H1 (cell line): ENCODE measurements at regions not wholly inside any gene's neighbourhood (a gene's known extent, or its start where the extent isn't known, plus 50 kb on each side); places are given as distances from the start of the nearest gene placed in this dataset.

Experiments
- CTCF ChIA-PET: fragments of 300-600 bp; sonication (Branson Sonifier 250); formaldehyde crosslinking; loops from one replicate; lab custom pipeline; 2021; ENCODE audit not compliant: partially characterized antibody; lab: Charles Lee
- POLR2A ChIA-PET: fragments of 300-600 bp; sonication (Branson Sonifier 250); formaldehyde crosslinking; loops from one replicate; lab custom pipeline; 2021; ENCODE audit warnings: inconsistent platforms; ENCODE audit not compliant: partially characterized antibody; lab: Charles Lee
- DNase-seq, 2 experiments: peaks; one replicate each; pipeline versions ENCODE4 v3.0.0 to v3.0.0-alpha.2; 2010 to 2022; ENCODE audit warnings: low spot score in 2 of 2, low read depth in 1 of 2, mixed read lengths in 1 of 2
- FAIRE-seq: peaks from 2 replicates; lab custom pipeline; 2011; peaks lifted over from hg19 to GRCh38; lab: Jason Lieb, UNC
- H2AFZ ChIP-seq: 2 replicates; pipeline ENCODE4 v1.8.1; 2012; ENCODE audit warnings: low read length, inconsistent platforms
- H2AK5ac ChIP-seq: 2 replicates; pipeline ENCODE4 v1.6.1; 2013; ENCODE audit warnings: low read depth, low read length
- H2BK120ac ChIP-seq: replicated peaks from 2 replicates; pipeline ENCODE3; 2013; ENCODE audit warnings: low read depth, low read length, inconsistent platforms
- H2BK12ac ChIP-seq: 2 replicates; pipeline ENCODE4 v1.6.1; 2013; ENCODE audit warnings: low read depth, low read length
- H2BK15ac ChIP-seq: 2 replicates; pipeline ENCODE4 v1.6.1; 2013; ENCODE audit warnings: low read length
- H2BK20ac ChIP-seq: 2 replicates; pipeline ENCODE4 v1.6.1; 2013; ENCODE audit warnings: low read length
- H2BK5ac ChIP-seq: 2 replicates; pipeline ENCODE4 v1.6.1; 2013; ENCODE audit warnings: low read depth, low read length
- H3K14ac ChIP-seq: 2 replicates; pipeline ENCODE4 v1.6.1; 2013; ENCODE audit warnings: inconsistent platforms; ENCODE audit not compliant: insufficient read length
- H3K18ac ChIP-seq: 2 replicates; pipeline ENCODE4 v1.6.1; 2013; ENCODE audit warnings: low read length; ENCODE audit errors: extremely low read depth
- H3K23ac ChIP-seq: 2 replicates; pipeline ENCODE4 v1.6.1; 2013; ENCODE audit warnings: inconsistent platforms; ENCODE audit not compliant: insufficient read length
- H3K23me2 ChIP-seq: 2 replicates; pipeline ENCODE4 v1.6.1; 2013; ENCODE audit warnings: low read depth, low read length
- H3K27ac ChIP-seq: 2 replicates; pipeline ENCODE4 v1.6.1; 2011; ENCODE audit warnings: low read depth, low read length, inconsistent platforms
- H3K27me3 ChIP-seq, 4 experiments: replicated peaks in 1 of 4; 1 replicate in 1 of 4; 2 replicates in 3 of 4; pipeline versions ENCODE4 v1.6.1 to v1.8.1; 2011 to 2013; ENCODE audit warnings: low read length in 3 of 4, mild to moderate bottlenecking in 3 of 4, inconsistent platforms in 2 of 4, mixed read lengths in 2 of 4, moderate library complexity in 1 of 4; ENCODE audit not compliant: control insufficient read depth in 3 of 4, insufficient read depth in 3 of 4; ENCODE audit errors: extremely low read depth in 1 of 4
- H3K36me3 ChIP-seq, 4 experiments: 2 replicates each; pipeline versions ENCODE4 v1.6.1 to v1.8.1; 2011 to 2013; ENCODE audit warnings: mild to moderate bottlenecking in 4 of 4, low read length in 3 of 4, moderate library complexity in 2 of 4, control low read depth in 1 of 4, inconsistent platforms in 1 of 4; ENCODE audit not compliant: insufficient read depth in 4 of 4, control insufficient read depth in 2 of 4
- H3K4ac ChIP-seq: replicated peaks from 2 replicates; pipeline ENCODE3; 2013; ENCODE audit warnings: low read length, low read depth, mixed read lengths, inconsistent platforms; ENCODE audit not compliant: insufficient read length
- H3K4me1 ChIP-seq, 4 experiments: replicated peaks in 1 of 4; 1 replicate in 1 of 4; 2 replicates in 3 of 4; pipeline versions ENCODE4 v1.6.1 to v1.8.1; 2011 to 2013; ENCODE audit warnings: low read length in 3 of 4, inconsistent platforms in 2 of 4, mixed read lengths in 1 of 4; ENCODE audit not compliant: insufficient read depth in 4 of 4, control insufficient read depth in 3 of 4
- H3K4me2 ChIP-seq, 2 experiments: 2 replicates each; pipeline versions ENCODE4 v1.6.1 to v1.8.1; 2011 to 2013; ENCODE audit warnings: low read depth in 2 of 2, low read length in 2 of 2, control low read depth in 1 of 2, inconsistent platforms in 1 of 2, mild to moderate bottlenecking in 1 of 2; ENCODE audit not compliant: insufficient read depth in 1 of 2
- H3K4me3 ChIP-seq, 4 experiments: fragments of 200-600, 300-600 bp in 1 of 4; sonication (generic), shearing (Covaris generic), sonication (Bioruptor Twin) in 1 of 4; 2 replicates each; pipeline versions ENCODE4 v1.5.1 to v1.8.1; 2011 to 2016; ENCODE audit warnings: low read length in 4 of 4, low read depth in 3 of 4, control low read depth in 2 of 4, inconsistent platforms in 2 of 4, mild to moderate bottlenecking in 2 of 4, mixed read lengths in 1 of 4, moderate library complexity in 1 of 4; ENCODE audit not compliant: insufficient read depth in 2 of 4; ENCODE audit errors: extremely low read depth in 1 of 4
- H3K56ac ChIP-seq: replicated peaks from 2 replicates; pipeline ENCODE3; 2013; ENCODE audit warnings: low read depth, mild to moderate bottlenecking, mixed read lengths, low read length, inconsistent platforms; ENCODE audit not compliant: insufficient read length
- H3K79me1 ChIP-seq: 2 replicates; pipeline ENCODE4 v1.6.1; 2013; ENCODE audit warnings: low read depth, low read length, control low read depth
- H3K79me2 ChIP-seq, 2 experiments: 2 replicates each; pipeline versions ENCODE4 v1.6.1 to v1.8.1; 2012 to 2013; ENCODE audit warnings: low read length in 2 of 2, mild to moderate bottlenecking in 2 of 2, inconsistent platforms in 1 of 2; ENCODE audit not compliant: insufficient read depth in 2 of 2, control insufficient read depth in 1 of 2
- H3K9ac ChIP-seq, 4 experiments: replicated peaks in 1 of 4; 1 replicate in 1 of 4; 2 replicates in 3 of 4; pipeline versions ENCODE4 v1.6.1 to v1.8.1; 2011 to 2013; ENCODE audit warnings: low read depth in 3 of 4, low read length in 3 of 4, control low read depth in 2 of 4, mild to moderate bottlenecking in 2 of 4, moderate library complexity in 2 of 4, inconsistent platforms in 1 of 4; ENCODE audit errors: extremely low read depth in 1 of 4
- H3K9me3 ChIP-seq, 2 experiments: 2 replicates each; pipeline versions ENCODE4 v1.6.1 to v1.8.1; 2012 to 2013; ENCODE audit warnings: mild to moderate bottlenecking in 2 of 2, moderate library complexity in 2 of 2, control low read depth in 1 of 2, inconsistent platforms in 1 of 2, low read depth in 1 of 2, low read length in 1 of 2, mixed read lengths in 1 of 2; ENCODE audit not compliant: insufficient read depth in 2 of 2
- H4K20me1 ChIP-seq, 2 experiments: replicated peaks in 1 of 2; 2 replicates each; pipeline versions ENCODE3 to v1.8.1; 2011 to 2013; ENCODE audit warnings: inconsistent platforms in 2 of 2, low read length in 2 of 2, mild to moderate bottlenecking in 1 of 2; ENCODE audit not compliant: insufficient read depth in 2 of 2, control insufficient read depth in 1 of 2
- H4K5ac ChIP-seq: 2 replicates; pipeline ENCODE4 v1.6.1; 2013; ENCODE audit warnings: low read length, low read depth, mixed read lengths, inconsistent platforms; ENCODE audit not compliant: insufficient read length
- H4K8ac ChIP-seq: 2 replicates; pipeline ENCODE4 v1.8.0; 2013; ENCODE audit warnings: mild to moderate bottlenecking, moderate library complexity, low read length, inconsistent platforms; ENCODE audit not compliant: insufficient read depth; ENCODE audit errors: extremely low read depth
- H4K91ac ChIP-seq: replicated peaks from 2 replicates; pipeline ENCODE3; 2013; ENCODE audit warnings: low read length, mixed read lengths, inconsistent platforms; ENCODE audit not compliant: insufficient read length
- BCL11A ChIP-seq, 2 experiments: IDR thresholded peaks; one replicate each; pipeline ENCODE4 v1.6.1; 2011; ENCODE audit warnings: low read depth in 2 of 2, low read length in 2 of 2, mild to moderate bottlenecking in 2 of 2
- CEBPB ChIP-seq: IDR thresholded peaks from 2 replicates; pipeline ENCODE4 v1.6.1; 2012; ENCODE audit warnings: low read depth, low read length
- FOSL1 ChIP-seq: IDR thresholded peaks from 2 replicates; pipeline ENCODE4 v1.6.1; 2011; ENCODE audit warnings: mild to moderate bottlenecking, low read depth, low read length, moderate library complexity; ENCODE audit not compliant: insufficient read depth
- GABPA ChIP-seq: IDR thresholded peaks from 2 replicates; pipeline ENCODE4 v1.6.1; 2011; ENCODE audit warnings: mild to moderate bottlenecking, low read length, moderate library complexity, borderline replicate concordance; ENCODE audit not compliant: insufficient read depth
- RBBP5 ChIP-seq: IDR thresholded peaks from 2 replicates; pipeline ENCODE4 v1.7.1; 2012; ENCODE audit warnings: low read depth, mild to moderate bottlenecking, inconsistent platforms, low read length, moderate library complexity, borderline replicate concordance
- SP4 ChIP-seq: IDR thresholded peaks from 2 replicates; pipeline ENCODE4 v1.6.1; 2012; ENCODE audit warnings: low read length, inconsistent platforms
- TAF7 ChIP-seq: optimal IDR thresholded peaks from 2 replicates; pipeline ENCODE3; 2011; ENCODE audit warnings: low read depth, mild to moderate bottlenecking, inconsistent platforms, low read length, moderate library complexity, borderline replicate concordance
- ZNF274 ChIP-seq: IDR thresholded peaks from 2 replicates; pipeline ENCODE4 v1.7.0; 2012; ENCODE audit warnings: low read length, borderline replicate concordance; ENCODE audit errors: extremely low read depth
- WGBS, 2 experiments: shearing (Covaris generic) in 1 of 2; methylation state at CpG; one replicate each; pipeline versions ENCODE4 v1.1.6 to v1.1.7; 2013 to 2015; ENCODE audit warnings: low lambda C conversion rate in 2 of 2, mixed read lengths in 2 of 2, inconsistent platforms in 1 of 2, low coverage in 1 of 2, missing lambda C conversion rate in 1 of 2; ENCODE audit not compliant: insufficient replicate concordance in 2 of 2, insufficient coverage in 1 of 2, insufficient read length in 1 of 2; ENCODE audit errors: extremely low coverage in 1 of 2, missing lambda C conversion rate in 1 of 2; 5-methylcytosine and 5-hydroxymethylcytosine counted together
- TF ChIP-seq, protein P1 (sequence below), 3 experiments: IDR thresholded peaks; 1 replicate in 2 of 3; 2 replicates in 1 of 3; pipeline versions ENCODE4 v1.5.1 to v1.6.1; 2011; ENCODE audit warnings: low read length in 3 of 3, mild to moderate bottlenecking in 3 of 3, inconsistent platforms in 2 of 3, low read depth in 1 of 3, moderate library complexity in 1 of 3; ENCODE audit not compliant: insufficient read depth in 1 of 3; ENCODE audit errors: control extremely low read depth in 1 of 3

DNA sequence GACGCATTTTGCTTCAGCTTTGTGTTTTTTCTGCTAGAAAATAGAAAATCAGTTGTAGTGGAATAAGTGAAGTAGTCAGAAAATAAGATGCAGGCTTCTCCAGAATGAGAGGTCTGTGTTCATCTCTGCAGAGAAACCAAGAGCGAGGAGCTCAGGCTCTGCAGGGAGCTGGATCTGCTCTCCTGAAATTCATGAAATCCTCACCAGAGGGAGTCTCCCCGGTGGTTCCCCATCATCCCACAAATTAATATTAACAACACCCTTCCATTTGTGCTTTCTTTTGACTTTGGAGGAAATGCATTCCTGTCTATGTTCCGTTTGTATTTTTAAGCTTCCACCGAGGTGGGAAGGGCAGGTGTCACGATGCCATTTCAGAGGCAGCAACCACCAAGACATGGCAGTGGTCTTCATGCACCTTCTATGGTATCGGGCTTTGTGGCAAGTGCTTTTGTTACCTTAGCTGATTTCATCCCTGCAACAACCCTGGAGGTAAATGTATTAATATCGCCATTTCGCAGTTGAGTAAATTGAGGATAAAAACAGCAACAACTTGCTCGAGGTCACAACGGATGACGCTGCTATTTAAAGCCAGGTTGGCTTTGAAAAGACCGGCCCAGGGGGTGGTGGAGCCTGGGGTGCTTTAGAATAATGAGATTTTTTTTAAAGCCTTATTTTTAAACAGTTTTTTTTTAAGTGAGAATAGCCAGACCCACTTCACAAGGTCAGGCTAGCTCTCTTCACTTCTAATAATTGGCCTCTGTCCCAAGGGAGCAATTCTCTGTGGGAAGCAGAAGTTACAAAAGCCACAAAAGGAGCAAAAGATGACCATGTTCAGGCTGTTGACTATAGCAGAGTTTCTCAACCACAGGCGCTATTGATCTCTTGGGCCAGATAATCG, 367.6 kb upstream of the ERCC4 start:
- Histone ChIP-seq H3K27ac (no peak overlapping the region), H3K9ac (no peak overlapping the region; a peak in 1 of 7 replicates), H2BK120ac (no peak overlapping the region), H4K8ac (no peak overlapping the region), H3K18ac (peak overlapping the region; percentile 80; the same call in 1 of the 2 replicates), H4K5ac (no peak overlapping the region), H4K91ac (no peak overlapping the region), H3K4me3 (no peak overlapping the region), H2BK12ac (no peak overlapping the region), H2BK5ac (no peak overlapping the region), H3K9me3 (no peaks in the 10 kb centered on the region), H2AFZ (no peak overlapping the region), H2BK20ac (0 out of 2 replicates have a peak overlapping the region, but pooled peaks have one; percentile 29), H4K20me1 (no peaks in the 10 kb centered on the region), H3K23ac (no peak overlapping the region), H3K4me1 (peaks cover 2 to 14% (median 6%) of the 10 kb centered on the region in 4 experiments; a peak in 4 of 7 replicates), H3K4me2 (no peak overlapping the region; a peak in 1 of 4 replicates), H3K4ac (no peak overlapping the region), H3K14ac (no peak overlapping the region), H3K79me2 (no peaks in the 10 kb centered on the region), H3K79me1 (no peaks in the 10 kb centered on the region), H3K36me3 (no peaks in the 10 kb centered on the region), H2BK15ac (no peak overlapping the region), H3K56ac (no peak overlapping the region), H3K23me2 (peaks cover 1% of the 10 kb centered on the region; the same call in 1 of the 2 replicates), H3K27me3 (no peaks in the 10 kb centered on the region), H2AK5ac (no peak overlapping the region)
- FAIRE-seq (no peak), DNase-seq (no peak)
- POLR2A ChIA-PET, result interaction anchor here (0.5 to 0.6 kb wide), 2 partner anchors 680 to 791 kb away, joined by 3 to 4 read pairs; no protein-coding TSS in a partner anchor
- 86% methylated on average over 15 of the region's 15 CpGs; no CpG with 5 or more reads in 1 of the 2 experiments for WGBS, 2 experiments
- CTCF ChIA-PET, result interaction anchor here (0.6 to 1.7 kb wide), 6 partner anchors 8 to 302 kb away, joined by 3 to 4 read pairs (median 3); no protein-coding TSS in a partner anchor
- TF ChIP-seq BCL11A (IDR thresholded peaks at IDR 0.05; ENCODE audit: low read depth in 2 of 2, low read length in 2 of 2), result no peak
- TF ChIP-seq SP4, result no peak
- TF ChIP-seq, protein P1, sequence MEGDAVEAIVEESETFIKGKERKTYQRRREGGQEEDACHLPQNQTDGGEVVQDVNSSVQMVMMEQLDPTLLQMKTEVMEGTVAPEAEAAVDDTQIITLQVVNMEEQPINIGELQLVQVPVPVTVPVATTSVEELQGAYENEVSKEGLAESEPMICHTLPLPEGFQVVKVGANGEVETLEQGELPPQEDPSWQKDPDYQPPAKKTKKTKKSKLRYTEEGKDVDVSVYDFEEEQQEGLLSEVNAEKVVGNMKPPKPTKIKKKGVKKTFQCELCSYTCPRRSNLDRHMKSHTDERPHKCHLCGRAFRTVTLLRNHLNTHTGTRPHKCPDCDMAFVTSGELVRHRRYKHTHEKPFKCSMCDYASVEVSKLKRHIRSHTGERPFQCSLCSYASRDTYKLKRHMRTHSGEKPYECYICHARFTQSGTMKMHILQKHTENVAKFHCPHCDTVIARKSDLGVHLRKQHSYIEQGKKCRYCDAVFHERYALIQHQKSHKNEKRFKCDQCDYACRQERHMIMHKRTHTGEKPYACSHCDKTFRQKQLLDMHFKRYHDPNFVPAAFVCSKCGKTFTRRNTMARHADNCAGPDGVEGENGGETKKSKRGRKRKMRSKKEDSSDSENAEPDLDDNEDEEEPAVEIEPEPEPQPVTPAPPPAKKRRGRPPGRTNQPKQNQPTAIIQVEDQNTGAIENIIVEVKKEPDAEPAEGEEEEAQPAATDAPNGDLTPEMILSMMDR (IDR thresholded peaks at IDR 0.05; ENCODE audit: control extremely low read depth in 1 of 3, insufficient read depth in 1 of 3, low read depth in 1 of 3, low read length in 3 of 3), result peak in 1 of 3 experiments; percentile 23; a peak in 2 of 4 replicates
- TF ChIP-seq FOSL1, result no peak
- TF ChIP-seq CEBPB, result no peak
- no peak for TF ChIP-seq TAF7
- TF ChIP-seq ZNF274, result no peak
- TF ChIP-seq GABPA, result no peak
- no peak for TF ChIP-seq RBBP5
